RPMI7951 (cell line): ENCODE measurements at regions not wholly inside any gene's neighbourhood (a gene's known extent, or its start where the extent isn't known, plus 50 kb on each side); places are given as distances from the start of the nearest gene placed in this dataset.

Experiments used
- DNase-seq: peaks from one replicate; pipeline ENCODE4 v3.0.0-alpha.2; 2012; ENCODE audit warnings: low read depth

DNA sequence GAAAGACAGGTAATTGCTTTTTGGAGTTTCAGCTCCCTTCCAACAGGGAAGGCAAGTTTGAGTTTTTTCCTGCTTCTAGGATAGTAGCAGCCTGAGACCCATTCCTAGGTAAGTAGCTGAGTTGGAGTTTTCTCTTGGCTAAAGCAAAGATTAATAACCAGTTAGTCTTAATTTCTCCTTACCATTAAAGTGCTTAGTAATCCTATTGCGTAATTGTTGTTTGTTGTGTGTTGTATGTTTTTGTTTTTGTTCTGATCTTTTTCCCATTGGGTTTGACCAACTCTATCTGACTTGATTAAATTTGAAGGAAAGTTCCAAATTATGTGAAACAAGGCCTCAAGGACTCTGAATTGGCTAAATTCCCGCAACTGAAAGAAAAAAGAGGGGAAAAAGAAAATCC is 83.5 kb downstream of the TBX22 start:
- no peak for DNase-seq

DNA sequence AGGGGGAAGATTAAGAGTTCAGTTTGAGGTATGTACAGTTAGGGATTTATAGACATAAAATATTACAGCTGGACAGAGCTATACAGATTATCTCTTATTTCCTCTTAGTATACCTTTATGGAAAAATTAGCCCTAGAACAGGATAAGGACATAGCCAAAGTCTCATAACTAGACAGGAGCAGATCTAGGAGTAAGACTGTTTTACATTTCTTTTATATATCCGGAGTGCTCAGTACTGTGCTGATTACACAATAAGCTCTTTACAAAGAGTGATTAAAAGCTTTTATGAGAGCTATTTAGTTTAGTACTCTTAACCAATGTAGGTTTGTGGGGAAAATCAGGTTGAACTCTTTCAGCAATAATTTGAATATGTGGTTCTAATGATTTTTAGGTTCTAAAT is 105.8 kb downstream of the TBX22 start:
- no peak for DNase-seq

DNA sequence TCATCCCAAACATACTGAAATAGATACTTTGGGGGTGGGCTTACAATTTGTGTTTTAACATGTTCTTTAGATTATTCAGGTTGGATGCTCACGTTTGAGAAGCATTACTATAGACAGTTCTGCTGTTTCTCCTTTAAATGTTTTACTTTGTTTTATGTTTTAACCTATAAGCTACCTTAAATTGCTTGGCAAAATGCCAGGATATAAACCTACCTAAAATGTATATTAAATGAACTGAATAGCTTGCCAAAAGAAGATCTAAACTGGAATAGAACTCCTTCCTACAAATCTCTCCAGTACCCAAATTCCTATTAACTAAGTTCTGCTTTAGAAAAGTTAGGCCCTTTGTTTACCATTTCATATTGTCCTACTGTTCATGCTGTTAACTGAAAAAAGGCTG is 124.4 kb downstream of the TBX22 start:
- DNase-seq = no peak

DNA sequence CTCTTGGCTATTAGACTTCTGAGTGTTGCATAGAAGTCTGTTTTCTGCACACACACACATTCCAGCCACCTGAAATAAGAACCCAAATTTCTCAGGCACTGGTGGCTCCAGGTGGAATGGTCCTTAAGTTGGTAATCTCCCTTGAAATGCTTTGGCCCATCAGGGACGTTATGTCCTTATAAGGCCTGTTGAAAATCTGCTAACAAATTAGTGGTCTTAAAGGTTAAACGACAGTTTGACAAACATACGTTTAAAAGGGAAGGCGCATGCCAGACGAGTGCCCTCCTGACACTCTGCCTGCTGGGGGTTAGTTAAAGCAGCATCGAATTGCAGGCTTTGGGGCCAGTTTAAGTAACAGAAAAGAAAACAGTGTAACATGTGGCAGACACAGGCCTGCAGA is 125.0 kb downstream of the TBX22 start:
- no peak for DNase-seq

DNA sequence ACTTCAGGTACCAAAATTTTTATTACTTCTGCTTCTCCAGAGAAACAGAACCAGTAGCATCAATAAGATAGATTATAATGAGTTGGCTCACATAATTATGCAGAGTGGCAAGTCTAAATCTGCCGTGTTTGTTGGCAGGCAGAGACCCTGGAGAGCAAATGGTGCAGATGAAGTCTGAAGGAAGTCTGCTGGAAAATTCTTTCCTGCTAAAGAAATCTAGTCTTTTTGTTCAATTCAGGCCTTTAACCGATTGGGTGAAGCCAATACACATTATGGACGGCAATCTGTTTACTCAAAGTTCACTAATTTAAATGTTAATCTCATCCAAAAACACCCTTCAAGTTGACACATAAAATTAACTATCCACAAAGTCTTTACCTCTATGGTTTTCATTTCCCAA is 156.0 kb downstream of the TBX22 start:
- no peak for DNase-seq

DNA sequence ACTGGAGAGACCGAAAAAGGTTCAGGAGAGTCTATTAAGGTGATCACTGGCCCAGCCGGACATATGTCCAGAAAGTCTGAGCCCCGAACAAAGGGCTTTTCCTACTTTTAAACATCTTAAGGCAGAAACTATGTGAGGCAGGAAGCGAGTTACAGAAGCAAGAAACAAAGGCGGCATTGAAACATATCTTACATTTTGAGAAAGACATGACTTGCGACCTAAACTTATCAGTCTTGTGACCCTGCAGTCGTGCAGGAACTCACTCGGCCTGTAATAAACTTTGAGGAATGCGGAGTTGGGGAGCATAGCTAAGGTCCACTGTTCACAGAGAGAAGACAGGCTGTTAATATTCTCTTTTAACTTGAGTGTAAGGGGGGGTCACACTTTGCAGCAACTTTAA is 158.7 kb downstream of the TBX22 start:
- peak; percentile 5 for DNase-seq

DNA sequence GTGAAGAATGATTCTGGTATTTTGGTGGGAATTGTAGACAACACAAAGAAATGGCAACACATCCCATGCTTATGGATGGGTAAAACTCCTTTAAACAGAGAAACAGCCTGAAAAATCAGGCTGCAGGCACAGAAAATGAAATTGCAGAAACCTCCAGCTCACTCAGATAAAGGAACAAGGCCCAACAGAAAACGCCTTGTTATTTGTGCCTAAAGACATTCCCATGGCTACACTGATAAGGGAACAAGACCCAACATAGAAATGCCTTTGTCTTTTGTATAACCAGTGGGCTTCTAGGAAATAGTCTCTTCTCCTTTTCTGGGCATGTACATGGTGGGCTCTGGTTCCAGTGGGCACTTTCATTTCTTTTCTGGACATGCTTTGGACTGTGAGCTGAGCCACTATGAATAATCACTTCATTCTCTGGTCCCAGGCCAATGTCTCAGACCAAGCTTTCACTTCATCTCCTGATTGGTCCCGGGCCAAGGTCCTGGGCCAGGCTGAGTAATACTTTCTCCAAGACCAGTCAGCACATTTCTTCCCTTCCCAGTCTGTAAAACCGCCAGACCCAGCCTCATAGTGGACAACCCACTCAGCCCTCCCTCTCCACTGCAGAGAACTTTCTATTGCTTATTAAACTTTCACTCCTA is 160.5 kb downstream of the TBX22 start:
- peak; percentile 26 for DNase-seq

DNA sequence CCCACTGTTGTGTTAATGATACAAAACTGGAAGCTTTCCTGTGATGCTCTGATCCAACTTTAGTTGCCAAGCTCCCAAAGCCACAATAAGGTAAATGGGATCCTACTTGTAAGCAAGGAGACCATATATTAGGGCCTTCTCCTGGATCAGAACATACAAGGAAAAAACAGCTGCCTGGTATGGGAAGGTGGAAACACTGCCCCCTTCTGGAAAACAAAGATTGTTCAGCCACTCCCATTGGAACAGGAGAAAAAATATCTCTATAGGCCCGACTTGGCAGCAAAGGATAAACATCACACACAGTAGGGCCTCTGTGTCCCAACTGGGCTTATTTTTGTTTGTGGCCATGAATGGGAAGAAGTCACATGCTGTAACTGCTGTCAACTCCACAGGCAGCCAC is 166.5 kb downstream of the TBX22 start:
- no peak for DNase-seq

DNA sequence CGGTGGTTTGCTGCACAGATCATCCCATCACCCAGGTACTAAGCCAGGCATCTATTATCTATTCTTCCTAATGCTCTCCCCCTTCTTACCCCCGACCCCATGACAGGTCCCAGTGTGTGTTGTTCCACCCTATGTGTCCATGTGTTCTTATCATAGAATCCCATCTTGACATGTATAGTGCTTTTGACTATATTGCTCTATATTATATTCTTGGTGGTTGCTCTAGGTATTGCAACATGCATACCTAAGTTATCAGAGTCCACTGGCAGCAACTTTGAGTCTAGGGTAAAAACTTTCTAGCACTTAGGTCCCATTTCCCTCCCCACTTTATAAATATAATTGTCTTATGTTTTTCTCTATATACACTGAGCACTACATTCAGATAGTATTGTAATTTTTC is 170.3 kb downstream of the TBX22 start:
- no peak for DNase-seq

DNA sequence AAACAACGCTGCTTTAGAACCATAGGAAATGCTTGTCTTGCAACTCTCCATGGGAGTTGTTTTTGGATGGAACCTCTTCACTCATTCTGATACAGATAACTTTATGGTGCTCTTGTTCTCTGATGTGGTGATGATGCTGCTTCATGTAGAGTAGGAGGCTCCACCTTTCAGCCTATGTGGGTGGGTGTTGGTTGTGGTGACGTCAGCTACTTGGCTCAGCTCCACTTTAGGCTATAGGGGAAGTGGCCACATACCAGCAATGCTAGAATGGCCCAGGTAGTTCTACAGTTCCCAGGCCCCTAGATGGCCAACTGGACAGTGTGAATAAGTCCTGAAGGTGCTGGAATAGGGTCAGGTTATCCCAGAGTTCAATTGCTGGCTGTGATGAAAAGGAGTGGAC is 192.1 kb downstream of the TBX22 start:
- no peak for DNase-seq

DNA sequence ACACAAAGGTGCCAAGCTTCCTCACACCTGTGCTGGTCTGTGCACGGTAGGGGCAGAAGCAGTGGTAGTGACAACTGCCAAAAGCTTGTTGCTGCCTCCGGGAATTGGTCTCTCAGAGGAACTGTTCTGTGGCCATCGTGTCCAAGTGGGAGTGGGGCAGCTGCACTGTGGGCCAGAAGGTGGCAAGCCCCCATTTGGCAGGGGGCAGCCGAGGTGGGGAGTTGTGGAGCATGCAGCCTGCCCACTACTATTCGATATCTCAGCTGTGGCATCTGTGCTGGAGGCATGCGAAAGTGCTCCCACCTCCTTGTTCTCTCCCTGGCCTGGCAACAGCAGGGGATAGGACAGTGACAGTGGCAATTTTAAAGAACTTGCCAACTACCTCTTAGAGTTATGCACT is 192.8 kb downstream of the TBX22 start:
- DNase-seq = no peak

DNA sequence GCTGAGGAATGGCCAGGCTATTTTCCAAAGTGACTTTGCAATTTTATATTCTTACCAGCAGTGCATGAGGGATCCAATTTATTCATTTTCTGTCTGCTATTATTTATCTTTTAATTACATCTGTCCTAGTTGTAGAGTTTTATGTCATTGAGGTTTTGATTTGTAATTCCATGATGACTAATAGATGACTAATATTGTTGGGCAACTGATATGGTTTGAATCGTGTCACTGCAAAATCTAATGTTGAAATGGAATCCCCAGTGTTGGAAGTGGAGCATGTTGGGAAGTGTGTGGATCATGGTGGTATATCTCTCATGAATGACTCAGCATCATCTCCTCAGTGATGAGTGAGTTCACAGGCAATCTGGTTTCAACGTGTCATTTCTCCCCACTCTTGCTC is 201.5 kb downstream of the TBX22 start:
- peak; percentile 82 for DNase-seq

DNA sequence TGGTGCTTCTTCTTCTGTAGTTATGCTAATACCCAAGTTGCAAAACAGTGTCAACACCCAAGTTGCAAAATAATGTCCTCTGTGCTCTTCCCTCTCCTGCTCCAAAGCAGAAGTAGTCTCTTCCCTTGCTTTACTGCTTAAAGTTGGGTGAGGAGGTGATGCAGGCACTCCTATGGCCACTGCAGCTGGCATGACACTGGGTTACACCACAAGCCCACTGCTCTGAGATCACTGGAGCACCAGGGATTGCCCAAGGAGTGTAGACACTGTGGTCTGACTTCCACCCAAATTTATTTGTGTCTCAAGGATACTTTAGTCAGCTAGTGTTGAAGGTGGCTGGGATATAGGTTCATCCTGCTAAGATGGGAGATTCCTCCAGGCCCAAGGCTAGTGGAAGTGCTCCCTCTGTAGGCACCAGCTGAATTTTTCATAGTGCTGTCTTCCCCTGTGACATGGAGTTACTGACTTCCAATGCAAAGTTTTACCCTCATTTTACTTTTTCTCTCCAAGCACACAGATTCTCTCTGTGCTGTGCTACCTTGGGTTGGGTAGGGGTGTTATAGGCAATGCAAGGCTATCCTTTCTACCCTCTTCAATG is 196.2 kb upstream of the TENT5D start:
- no peak for DNase-seq

DNA sequence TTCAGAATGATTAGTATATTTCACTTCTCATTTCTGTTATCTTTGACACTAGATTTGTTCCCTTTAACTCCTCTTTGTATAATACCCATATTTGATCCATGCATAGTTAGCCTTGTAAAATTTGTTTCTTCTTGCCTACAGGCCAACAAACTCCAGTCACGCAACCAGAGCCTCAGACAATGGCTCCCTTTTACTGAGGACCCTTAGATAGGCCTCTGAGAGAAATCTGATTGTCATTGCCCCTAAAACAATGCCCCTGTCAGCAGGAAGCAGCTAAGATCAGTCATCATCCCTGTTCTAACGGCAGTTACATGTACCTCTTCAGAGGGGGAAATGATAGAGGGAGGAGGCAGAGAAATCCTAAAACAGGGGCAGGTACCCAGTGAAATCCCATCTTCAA is 190.6 kb upstream of the TENT5D start:
- DNase-seq = no peak

DNA sequence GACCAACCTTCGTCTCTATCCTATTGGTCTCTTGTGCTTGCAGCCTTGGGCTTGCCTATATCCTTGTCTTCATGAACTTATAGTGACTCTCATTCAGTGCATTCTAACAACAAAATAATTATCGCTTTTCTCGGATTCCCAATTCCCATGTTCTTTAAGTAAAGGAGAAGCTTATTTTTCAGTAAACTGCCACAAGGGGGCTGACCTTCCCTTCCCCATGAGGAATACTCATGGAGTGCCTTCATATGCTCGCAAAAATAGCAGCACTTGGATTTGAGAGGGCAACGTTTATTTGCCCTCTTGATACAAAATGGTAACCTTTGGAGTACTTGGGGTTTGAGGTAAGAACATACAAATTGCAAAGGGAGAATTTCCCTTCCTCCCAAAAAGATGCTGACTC is 183.2 kb upstream of the TENT5D start:
- DNase-seq = no peak

DNA sequence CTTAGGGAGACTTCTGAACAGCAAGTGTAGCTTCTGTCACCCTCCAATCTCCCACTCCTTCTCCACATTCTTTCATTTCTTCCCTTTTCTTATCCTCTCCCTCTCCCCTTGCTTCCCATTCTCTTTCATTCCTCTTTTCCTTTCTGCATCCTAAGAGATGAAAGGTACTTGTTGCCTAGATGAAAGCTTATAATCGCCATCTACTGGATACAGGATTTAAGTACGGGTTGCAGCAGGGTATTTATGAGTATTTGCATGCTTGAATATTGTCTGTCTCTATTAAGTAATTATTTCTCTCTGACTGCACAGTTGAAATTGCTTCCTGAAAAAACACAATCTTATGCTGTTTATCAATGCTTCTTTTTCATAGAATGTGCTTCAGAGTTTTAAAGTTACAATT is 174.0 kb upstream of the TENT5D start:
- DNase-seq = no peak

DNA sequence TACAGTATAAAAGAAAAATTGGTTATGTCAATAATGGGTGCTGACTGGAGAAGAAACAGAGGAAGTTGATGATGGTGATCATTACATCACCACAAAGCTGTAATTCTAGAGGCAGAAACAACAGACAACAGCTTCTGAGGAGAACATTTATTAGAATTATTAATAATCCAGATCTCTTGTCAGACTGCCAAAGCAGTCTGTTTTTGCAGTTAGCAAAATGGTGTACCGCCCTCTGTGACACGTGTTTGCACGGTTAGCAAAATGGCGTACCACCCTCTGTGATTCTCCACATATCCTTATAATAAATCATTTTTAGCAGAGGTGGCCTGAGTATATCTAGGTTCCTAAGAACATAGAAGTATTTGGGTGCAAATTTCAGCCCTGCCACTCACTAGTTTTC is 154.0 kb upstream of the TENT5D start:
- DNase-seq = no peak

DNA sequence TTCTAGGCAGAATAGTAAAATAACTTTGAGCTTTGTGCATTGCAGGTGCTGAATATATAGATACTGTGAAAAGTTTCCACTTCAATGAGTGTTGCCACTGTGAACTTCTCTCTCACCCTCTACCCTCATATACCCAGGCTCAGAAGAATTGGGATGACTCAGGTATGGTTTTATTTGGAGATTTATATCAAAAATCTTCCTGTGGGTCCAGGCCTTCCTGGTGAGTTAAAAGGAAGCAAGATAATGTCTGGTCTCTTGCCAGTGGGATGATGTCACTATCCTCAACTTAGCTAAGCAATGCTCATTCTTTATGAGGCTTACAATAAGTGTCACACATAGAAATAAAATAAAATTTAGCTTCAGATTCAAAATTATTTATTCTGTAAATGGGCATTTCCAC is 153.3 kb upstream of the TENT5D start:
- DNase-seq = no peak

DNA sequence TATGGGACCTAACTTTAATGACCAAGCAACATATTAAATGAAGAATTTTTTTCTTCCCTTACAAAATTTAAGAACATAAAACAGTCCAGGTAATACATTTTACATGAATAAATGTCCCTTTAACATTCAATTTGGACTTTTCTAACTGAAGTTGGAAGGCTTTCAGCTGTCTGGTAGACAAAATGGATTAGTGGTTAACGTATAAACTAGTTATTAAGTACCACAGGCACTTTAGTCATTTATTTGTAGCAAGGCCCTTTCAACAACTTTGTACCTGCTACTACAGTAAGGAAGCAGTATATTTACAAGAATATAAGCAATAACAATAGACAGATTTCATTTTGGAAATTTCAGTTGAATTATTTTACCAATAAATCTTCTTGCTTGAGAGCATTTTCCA is 152.5 kb upstream of the TENT5D start:
- DNase-seq = no peak

DNA sequence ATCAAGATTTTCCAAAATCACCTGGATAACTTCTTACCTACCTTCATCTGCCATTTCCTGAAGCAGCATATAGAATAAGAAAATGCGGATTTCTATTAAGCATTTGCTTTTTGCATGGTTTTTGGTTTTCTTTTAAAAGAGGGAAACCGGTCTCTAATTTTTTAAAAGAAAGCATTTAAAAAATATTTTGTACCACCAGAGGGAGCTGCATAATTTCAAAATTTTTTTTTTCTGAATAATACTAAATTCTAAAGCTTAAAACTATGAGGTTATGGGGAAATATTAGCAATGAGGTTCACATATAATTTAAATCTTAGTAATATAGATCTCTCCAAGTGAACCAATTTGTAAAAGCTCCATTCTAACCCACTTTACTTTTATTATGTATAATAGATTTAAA is 137.7 kb upstream of the TENT5D start:
- no peak for DNase-seq

DNA sequence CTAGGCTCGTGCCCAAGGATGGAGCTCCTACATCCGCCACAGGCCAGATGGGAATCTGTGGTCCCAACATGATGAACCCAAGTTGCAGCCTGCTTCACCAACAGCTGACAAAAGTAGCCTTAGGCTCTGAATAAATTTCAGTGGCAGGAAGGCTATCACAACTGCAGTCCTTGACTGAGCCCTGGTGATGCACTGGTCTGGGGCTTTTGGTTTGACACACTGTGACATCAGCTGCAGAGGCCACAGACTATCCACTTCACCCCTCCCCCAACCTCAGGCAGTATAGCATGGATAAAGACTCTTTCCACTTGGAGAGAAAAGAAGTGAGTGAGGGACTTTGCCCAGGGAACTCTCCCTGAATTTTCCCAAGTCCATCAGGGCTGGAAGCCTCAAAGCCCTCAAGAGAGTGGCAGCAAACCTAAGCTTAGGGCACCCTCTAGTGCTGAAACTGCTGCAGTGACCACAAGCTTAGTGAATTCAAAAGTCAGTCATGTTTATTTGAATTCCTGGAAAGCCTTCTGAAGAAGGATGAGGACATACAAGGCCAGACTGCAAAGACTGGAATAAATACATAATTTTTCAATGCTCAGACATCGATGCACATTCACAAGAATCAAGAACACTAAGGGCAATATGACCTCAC is 135.0 kb upstream of the TENT5D start:
- DNase-seq = peak; percentile 24

DNA sequence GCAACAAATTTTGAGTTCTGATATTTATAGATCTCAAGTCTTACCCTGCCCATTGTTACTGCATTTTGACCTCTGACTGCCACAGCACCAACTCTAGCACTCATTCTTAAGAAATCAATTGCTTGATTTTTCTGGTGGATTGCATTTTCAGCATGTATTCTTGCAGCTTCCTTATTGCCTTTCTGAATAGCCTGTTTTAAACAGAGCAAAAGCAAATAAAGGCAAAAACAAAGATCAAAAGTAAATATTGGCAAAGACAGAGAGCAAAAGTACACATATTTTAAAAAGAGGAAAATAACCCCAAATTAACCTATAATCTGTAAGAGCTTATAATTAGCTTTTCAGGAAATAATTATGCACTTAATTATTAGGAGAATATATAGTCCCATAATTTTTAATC is 129.4 kb upstream of the TENT5D start:
- DNase-seq = no peak

DNA sequence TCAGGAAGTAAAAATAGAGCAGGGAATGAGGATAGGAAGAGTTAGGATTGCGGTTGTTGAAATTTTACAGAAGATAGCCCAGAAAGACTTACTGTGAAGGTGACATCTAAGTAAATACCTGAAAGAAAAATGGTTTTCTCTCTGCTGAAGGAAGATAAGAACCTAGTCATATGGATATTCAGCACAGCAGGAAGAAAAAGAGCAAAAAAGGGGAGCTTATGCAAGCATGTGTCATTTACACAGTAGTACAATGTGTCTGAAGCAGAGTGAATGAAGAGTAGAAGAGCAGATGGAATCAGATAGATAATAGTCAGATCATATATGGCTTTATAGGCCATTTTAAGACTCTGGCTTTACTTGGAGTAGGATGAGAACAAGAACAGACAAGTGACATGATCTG is 126.9 kb upstream of the TENT5D start:
- no peak for DNase-seq

DNA sequence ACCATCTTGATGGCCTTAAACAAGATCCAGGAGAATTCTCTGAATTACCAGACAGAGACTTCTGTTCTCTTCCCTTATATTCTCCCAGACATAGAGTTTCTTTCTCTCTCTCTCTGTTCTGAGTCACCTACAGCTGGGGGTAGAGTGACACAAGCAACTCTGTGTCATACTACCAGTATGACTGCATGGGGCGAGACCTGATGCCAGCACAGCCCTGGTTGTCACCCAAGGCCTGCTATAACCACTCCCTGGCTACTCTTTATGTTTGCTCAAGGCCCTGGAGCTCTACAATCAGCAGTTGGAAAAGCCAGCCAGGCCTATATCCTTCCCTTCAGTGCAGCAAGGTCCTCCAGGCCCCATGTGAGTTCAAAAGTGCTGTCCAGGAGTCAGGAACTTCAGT is 114.2 kb upstream of the TENT5D start:
- no peak for DNase-seq
